H1 (cell line): ENCODE measurements at regions not wholly inside any gene's neighbourhood (a gene's known extent, or its start where the extent isn't known, plus 50 kb on each side); places are given as distances from the start of the nearest gene placed in this dataset.

Experiments
- CTCF ChIA-PET: fragments of 300-600 bp; sonication (Branson Sonifier 250); formaldehyde crosslinking; loops from one replicate; lab custom pipeline; 2021; ENCODE audit not compliant: partially characterized antibody; lab: Charles Lee
- POLR2A ChIA-PET: fragments of 300-600 bp; sonication (Branson Sonifier 250); formaldehyde crosslinking; loops from one replicate; lab custom pipeline; 2021; ENCODE audit warnings: inconsistent platforms; ENCODE audit not compliant: partially characterized antibody; lab: Charles Lee
- DNase-seq, 2 experiments: peaks; one replicate each; pipeline versions ENCODE4 v3.0.0 to v3.0.0-alpha.2; 2010 to 2022; ENCODE audit warnings: low spot score in 2 of 2, low read depth in 1 of 2, mixed read lengths in 1 of 2
- FAIRE-seq: peaks from 2 replicates; lab custom pipeline; 2011; peaks lifted over from hg19 to GRCh38; lab: Jason Lieb, UNC
- H2AFZ ChIP-seq: 2 replicates; pipeline ENCODE4 v1.8.1; 2012; ENCODE audit warnings: low read length, inconsistent platforms
- H2AK5ac ChIP-seq: 2 replicates; pipeline ENCODE4 v1.6.1; 2013; ENCODE audit warnings: low read depth, low read length
- H2BK120ac ChIP-seq: replicated peaks from 2 replicates; pipeline ENCODE3; 2013; ENCODE audit warnings: low read depth, low read length, inconsistent platforms
- H2BK12ac ChIP-seq: 2 replicates; pipeline ENCODE4 v1.6.1; 2013; ENCODE audit warnings: low read depth, low read length
- H2BK15ac ChIP-seq: 2 replicates; pipeline ENCODE4 v1.6.1; 2013; ENCODE audit warnings: low read length
- H2BK20ac ChIP-seq: 2 replicates; pipeline ENCODE4 v1.6.1; 2013; ENCODE audit warnings: low read length
- H2BK5ac ChIP-seq: 2 replicates; pipeline ENCODE4 v1.6.1; 2013; ENCODE audit warnings: low read depth, low read length
- H3K14ac ChIP-seq: 2 replicates; pipeline ENCODE4 v1.6.1; 2013; ENCODE audit warnings: inconsistent platforms; ENCODE audit not compliant: insufficient read length
- H3K18ac ChIP-seq: 2 replicates; pipeline ENCODE4 v1.6.1; 2013; ENCODE audit warnings: low read length; ENCODE audit errors: extremely low read depth
- H3K23ac ChIP-seq: 2 replicates; pipeline ENCODE4 v1.6.1; 2013; ENCODE audit warnings: inconsistent platforms; ENCODE audit not compliant: insufficient read length
- H3K23me2 ChIP-seq: 2 replicates; pipeline ENCODE4 v1.6.1; 2013; ENCODE audit warnings: low read depth, low read length
- H3K27ac ChIP-seq: 2 replicates; pipeline ENCODE4 v1.6.1; 2011; ENCODE audit warnings: low read depth, low read length, inconsistent platforms
- H3K27me3 ChIP-seq, 4 experiments: replicated peaks in 1 of 4; 1 replicate in 1 of 4; 2 replicates in 3 of 4; pipeline versions ENCODE4 v1.6.1 to v1.8.1; 2011 to 2013; ENCODE audit warnings: low read length in 3 of 4, mild to moderate bottlenecking in 3 of 4, inconsistent platforms in 2 of 4, mixed read lengths in 2 of 4, moderate library complexity in 1 of 4; ENCODE audit not compliant: control insufficient read depth in 3 of 4, insufficient read depth in 3 of 4; ENCODE audit errors: extremely low read depth in 1 of 4
- H3K36me3 ChIP-seq, 4 experiments: 2 replicates each; pipeline versions ENCODE4 v1.6.1 to v1.8.1; 2011 to 2013; ENCODE audit warnings: mild to moderate bottlenecking in 4 of 4, low read length in 3 of 4, moderate library complexity in 2 of 4, control low read depth in 1 of 4, inconsistent platforms in 1 of 4; ENCODE audit not compliant: insufficient read depth in 4 of 4, control insufficient read depth in 2 of 4
- H3K4ac ChIP-seq: replicated peaks from 2 replicates; pipeline ENCODE3; 2013; ENCODE audit warnings: low read length, low read depth, mixed read lengths, inconsistent platforms; ENCODE audit not compliant: insufficient read length
- H3K4me1 ChIP-seq, 4 experiments: replicated peaks in 1 of 4; 1 replicate in 1 of 4; 2 replicates in 3 of 4; pipeline versions ENCODE4 v1.6.1 to v1.8.1; 2011 to 2013; ENCODE audit warnings: low read length in 3 of 4, inconsistent platforms in 2 of 4, mixed read lengths in 1 of 4; ENCODE audit not compliant: insufficient read depth in 4 of 4, control insufficient read depth in 3 of 4
- H3K4me2 ChIP-seq, 2 experiments: 2 replicates each; pipeline versions ENCODE4 v1.6.1 to v1.8.1; 2011 to 2013; ENCODE audit warnings: low read depth in 2 of 2, low read length in 2 of 2, control low read depth in 1 of 2, inconsistent platforms in 1 of 2, mild to moderate bottlenecking in 1 of 2; ENCODE audit not compliant: insufficient read depth in 1 of 2
- H3K4me3 ChIP-seq, 4 experiments: fragments of 200-600, 300-600 bp in 1 of 4; sonication (generic), shearing (Covaris generic), sonication (Bioruptor Twin) in 1 of 4; 2 replicates each; pipeline versions ENCODE4 v1.5.1 to v1.8.1; 2011 to 2016; ENCODE audit warnings: low read length in 4 of 4, low read depth in 3 of 4, control low read depth in 2 of 4, inconsistent platforms in 2 of 4, mild to moderate bottlenecking in 2 of 4, mixed read lengths in 1 of 4, moderate library complexity in 1 of 4; ENCODE audit not compliant: insufficient read depth in 2 of 4; ENCODE audit errors: extremely low read depth in 1 of 4
- H3K56ac ChIP-seq: replicated peaks from 2 replicates; pipeline ENCODE3; 2013; ENCODE audit warnings: low read depth, mild to moderate bottlenecking, mixed read lengths, low read length, inconsistent platforms; ENCODE audit not compliant: insufficient read length
- H3K79me1 ChIP-seq: 2 replicates; pipeline ENCODE4 v1.6.1; 2013; ENCODE audit warnings: low read depth, low read length, control low read depth
- H3K79me2 ChIP-seq, 2 experiments: 2 replicates each; pipeline versions ENCODE4 v1.6.1 to v1.8.1; 2012 to 2013; ENCODE audit warnings: low read length in 2 of 2, mild to moderate bottlenecking in 2 of 2, inconsistent platforms in 1 of 2; ENCODE audit not compliant: insufficient read depth in 2 of 2, control insufficient read depth in 1 of 2
- H3K9ac ChIP-seq, 4 experiments: replicated peaks in 1 of 4; 1 replicate in 1 of 4; 2 replicates in 3 of 4; pipeline versions ENCODE4 v1.6.1 to v1.8.1; 2011 to 2013; ENCODE audit warnings: low read depth in 3 of 4, low read length in 3 of 4, control low read depth in 2 of 4, mild to moderate bottlenecking in 2 of 4, moderate library complexity in 2 of 4, inconsistent platforms in 1 of 4; ENCODE audit errors: extremely low read depth in 1 of 4
- H3K9me3 ChIP-seq, 2 experiments: 2 replicates each; pipeline versions ENCODE4 v1.6.1 to v1.8.1; 2012 to 2013; ENCODE audit warnings: mild to moderate bottlenecking in 2 of 2, moderate library complexity in 2 of 2, control low read depth in 1 of 2, inconsistent platforms in 1 of 2, low read depth in 1 of 2, low read length in 1 of 2, mixed read lengths in 1 of 2; ENCODE audit not compliant: insufficient read depth in 2 of 2
- H4K20me1 ChIP-seq, 2 experiments: replicated peaks in 1 of 2; 2 replicates each; pipeline versions ENCODE3 to v1.8.1; 2011 to 2013; ENCODE audit warnings: inconsistent platforms in 2 of 2, low read length in 2 of 2, mild to moderate bottlenecking in 1 of 2; ENCODE audit not compliant: insufficient read depth in 2 of 2, control insufficient read depth in 1 of 2
- H4K5ac ChIP-seq: 2 replicates; pipeline ENCODE4 v1.6.1; 2013; ENCODE audit warnings: low read length, low read depth, mixed read lengths, inconsistent platforms; ENCODE audit not compliant: insufficient read length
- H4K8ac ChIP-seq: 2 replicates; pipeline ENCODE4 v1.8.0; 2013; ENCODE audit warnings: mild to moderate bottlenecking, moderate library complexity, low read length, inconsistent platforms; ENCODE audit not compliant: insufficient read depth; ENCODE audit errors: extremely low read depth
- H4K91ac ChIP-seq: replicated peaks from 2 replicates; pipeline ENCODE3; 2013; ENCODE audit warnings: low read length, mixed read lengths, inconsistent platforms; ENCODE audit not compliant: insufficient read length
- HDAC2 ChIP-seq, 2 experiments: fragments of 300-600 bp in 1 of 2; sonication (generic) in 1 of 2; IDR thresholded peaks; 2 replicates each; pipeline ENCODE4 v1.6.1; 2011 to 2012; ENCODE audit warnings: low read depth in 2 of 2, low read length in 2 of 2, mild to moderate bottlenecking in 2 of 2, moderate library complexity in 2 of 2, borderline replicate concordance in 1 of 2, inconsistent platforms in 1 of 2
- WGBS, 2 experiments: shearing (Covaris generic) in 1 of 2; methylation state at CpG; one replicate each; pipeline versions ENCODE4 v1.1.6 to v1.1.7; 2013 to 2015; ENCODE audit warnings: low lambda C conversion rate in 2 of 2, mixed read lengths in 2 of 2, inconsistent platforms in 1 of 2, low coverage in 1 of 2, missing lambda C conversion rate in 1 of 2; ENCODE audit not compliant: insufficient replicate concordance in 2 of 2, insufficient coverage in 1 of 2, insufficient read length in 1 of 2; ENCODE audit errors: extremely low coverage in 1 of 2, missing lambda C conversion rate in 1 of 2; 5-methylcytosine and 5-hydroxymethylcytosine counted together

GRCh38 chr4:123813901-123814300 is 417.3 kb downstream of the SPRY1 start:
- no peak overlapping the region for H4K8ac ChIP-seq
- H3K79me2 ChIP-seq, result no peaks in the 10 kb centered on the region
- FAIRE-seq (no peak), DNase-seq (no peak)
- no peak overlapping the region for H2AFZ ChIP-seq
- H3K4me2 ChIP-seq, result no peak overlapping the region
- H3K9me3 ChIP-seq, result no peaks in the 10 kb centered on the region
- no peak overlapping the region for H4K5ac ChIP-seq
- H3K79me1 ChIP-seq, result no peaks in the 10 kb centered on the region
- no peak overlapping the region for H2BK120ac ChIP-seq
- 94% methylated on average over 2 of the region's 2 CpGs; no CpG with 5 or more reads in 1 of the 2 experiments for WGBS, 2 experiments
- no peak overlapping the region for H3K9ac ChIP-seq
- no peak for TF ChIP-seq HDAC2 (IDR thresholded peaks at IDR 0.05; ENCODE audit: borderline replicate concordance in 1 of 2, low read depth in 2 of 2, low read length in 2 of 2)
- no peaks in the 10 kb centered on the region for H4K20me1 ChIP-seq
- no peak overlapping the region for H2BK5ac ChIP-seq
- no peak overlapping the region for H3K4me3 ChIP-seq
- H3K23ac ChIP-seq, result no peak overlapping the region
- H4K91ac ChIP-seq, result no peak overlapping the region
- no peak overlapping the region for H2BK12ac ChIP-seq
- no peak overlapping the region for H3K14ac ChIP-seq
- ChIA-PET CTCF (interaction anchor here (0.9 kb wide), 1 partner anchor 43 kb away, joined by 3 read pairs; no protein-coding TSS in a partner anchor), POLR2A (no interaction called here)
- H3K27ac ChIP-seq, result no peak overlapping the region
- no peak overlapping the region for H3K18ac ChIP-seq
- no peaks in the 10 kb centered on the region for H3K36me3 ChIP-seq
- no peaks in the 10 kb centered on the region for H3K23me2 ChIP-seq
- H2AK5ac ChIP-seq, result no peak overlapping the region
- no peak overlapping the region for H2BK20ac ChIP-seq
- H3K27me3 ChIP-seq, result peaks cover 0 to 1% (median 0%) of the 10 kb centered on the region in 4 experiments; a peak in 1 of 7 replicates
- H3K4ac ChIP-seq, result no peak overlapping the region
- H2BK15ac ChIP-seq, result no peak overlapping the region
- no peaks in the 10 kb centered on the region for H3K4me1 ChIP-seq
- H3K56ac ChIP-seq, result no peak overlapping the region
